Endothelial cell of umbilical vein (primary cell): ENCODE measurements at regions not wholly inside any gene's neighbourhood (a gene's known extent, or its start where the extent isn't known, plus 50 kb on each side); places are given as distances from the start of the nearest gene placed in this dataset.

Experiments
- BruUV-seq: library from RNA; stranded (reverse); fragments of 400-500 nt; replicated peaks from 2 replicates; lab custom pipeline; 2021; lab: Mats Ljungman, UMichigan
- CTCF ChIA-PET: fragments of 300-600, 350-600 bp; sonication (Branson Sonifier 250); formaldehyde crosslinking; loops from one replicate; lab custom pipeline; 2021; ENCODE audit warnings: antibody characterized with exemption, inconsistent platforms; lab: Charles Lee
- POLR2A ChIA-PET: fragments of 300-600, 350-600 bp; sonication (Branson Sonifier 250); formaldehyde crosslinking; loops from one replicate; lab custom pipeline; 2021; ENCODE audit warnings: antibody characterized with exemption, inconsistent platforms; lab: Charles Lee
- DNase-seq: peaks from one replicate; pipeline ENCODE4 v3.0.0-alpha.2; 2011; ENCODE audit warnings: low read depth, low spot score
- FAIRE-seq: peaks from 2 replicates; lab custom pipeline; 2011; peaks lifted over from hg19 to GRCh38; lab: Jason Lieb, UNC
- H2AFZ ChIP-seq: 2 replicates; pipeline ENCODE4 v1.6.0; 2012; ENCODE audit warnings: low read depth, low read length, control low read depth, inconsistent platforms
- H3K27ac ChIP-seq: 2 replicates; pipeline ENCODE4 v1.5.1; 2011; ENCODE audit warnings: low read depth, mild to moderate bottlenecking, control low read depth, low read length, moderate library complexity; ENCODE audit not compliant: insufficient read depth
- H3K27me3 ChIP-seq, 2 experiments: 2 replicates each; pipeline versions ENCODE4 v1.6.0 to v1.6.1; 2011; ENCODE audit warnings: low read length in 2 of 2, mixed read lengths in 1 of 2; ENCODE audit not compliant: control insufficient read depth in 2 of 2, insufficient read depth in 2 of 2
- H3K36me3 ChIP-seq, 2 experiments: 2 replicates in 1 of 2; 3 replicates in 1 of 2; pipeline ENCODE4 v1.5.1; 2011; ENCODE audit warnings: low read length in 2 of 2, mild to moderate bottlenecking in 1 of 2, moderate library complexity in 1 of 2; ENCODE audit not compliant: control insufficient read depth in 2 of 2, insufficient read depth in 2 of 2; ENCODE audit errors: extremely low read depth in 1 of 2
- H3K4me1 ChIP-seq: 3 replicates; pipeline ENCODE4 v1.5.1; 2011; ENCODE audit warnings: mild to moderate bottlenecking, low read length; ENCODE audit not compliant: control insufficient read depth, insufficient read depth; ENCODE audit errors: extremely low read depth
- H3K4me2 ChIP-seq: 2 replicates; pipeline ENCODE4 v1.6.1; 2011; ENCODE audit warnings: low read length, control low read depth, mixed read lengths; ENCODE audit not compliant: insufficient read depth
- H3K4me3 ChIP-seq, 3 experiments: fragments of 200-600 bp in 1 of 3; sonication (generic), shearing (Covaris generic) in 1 of 3; replicated peaks in 1 of 3; 2 replicates each; pipeline ENCODE4 v1.5.1; 2011 to 2016; ENCODE audit warnings: control low read depth in 3 of 3, low read length in 3 of 3, mild to moderate bottlenecking in 2 of 3, inconsistent platforms in 1 of 3, low read depth in 1 of 3, moderate library complexity in 1 of 3; ENCODE audit not compliant: insufficient read depth in 1 of 3
- H3K79me2 ChIP-seq: 2 replicates; pipeline ENCODE4 v1.6.0; 2012; ENCODE audit warnings: low read length, inconsistent platforms; ENCODE audit not compliant: control insufficient read depth, insufficient read depth
- H3K9ac ChIP-seq: replicated peaks from 2 replicates; pipeline ENCODE3; 2011; ENCODE audit warnings: low read length, control low read depth; ENCODE audit not compliant: insufficient read depth; ENCODE audit errors: extremely low read depth
- H3K9me1 ChIP-seq: replicated peaks from 3 replicates; pipeline ENCODE4 v1.6.0; 2011; ENCODE audit warnings: mild to moderate bottlenecking, low read length; ENCODE audit not compliant: control insufficient read depth, insufficient read depth; ENCODE audit errors: extremely low read depth
- H3K9me3 ChIP-seq: replicated peaks from 2 replicates; pipeline ENCODE4 v1.5.1; 2012; ENCODE audit warnings: low read length, inconsistent platforms; ENCODE audit not compliant: control insufficient read depth, insufficient read depth
- H4K20me1 ChIP-seq: replicated peaks from 2 replicates; pipeline ENCODE3; 2011; ENCODE audit warnings: mild to moderate bottlenecking, low read length; ENCODE audit not compliant: control insufficient read depth, insufficient read depth; ENCODE audit errors: extremely low read depth
- EZH2 ChIP-seq: IDR thresholded peaks from 2 replicates; pipeline ENCODE4 v1.6.1; 2012; ENCODE audit warnings: borderline replicate concordance, low read depth, mild to moderate bottlenecking, moderate library complexity, low read length, inconsistent platforms; ENCODE audit not compliant: severe bottlenecking
- FOS ChIP-seq: IDR thresholded peaks from 2 replicates; pipeline ENCODE4 v1.6.1; 2011; ENCODE audit warnings: mild to moderate bottlenecking, low read length, moderate library complexity, borderline replicate concordance; ENCODE audit not compliant: insufficient read depth
- GATA2 ChIP-seq: IDR thresholded peaks from 2 replicates; pipeline ENCODE4 v1.7.0; 2011; ENCODE audit warnings: low read depth, mild to moderate bottlenecking, moderate library complexity, mixed read lengths, low read length; ENCODE audit not compliant: insufficient read length, insufficient read depth
- JUN ChIP-seq: IDR thresholded peaks from 2 replicates; pipeline ENCODE4 v1.6.1; 2011; ENCODE audit warnings: borderline replicate concordance, low read depth; ENCODE audit not compliant: insufficient read length, insufficient read depth
- MYC ChIP-seq: IDR thresholded peaks from one replicate; pipeline ENCODE4 v1.6.1; 2011; ENCODE audit warnings: mild to moderate bottlenecking, low read depth, low read length
- POLR2A ChIP-seq: IDR thresholded peaks from 2 replicates; pipeline ENCODE4 v1.6.1; 2012; ENCODE audit warnings: low read depth, mild to moderate bottlenecking, control low read depth, low read length
- POLR2AphosphoS5 ChIP-seq: IDR thresholded peaks from 2 replicates; pipeline ENCODE4 v1.6.1; 2012; ENCODE audit warnings: low read depth, mild to moderate bottlenecking, control low read depth, low read length, moderate library complexity; ENCODE audit not compliant: insufficient read depth
- dilution Hi-C: fragments of 300-500 bp; cut with MboI; formaldehyde crosslinking; loops from one replicate; pipeline ENCODE4 v1.15.0; 2019; ENCODE audit warnings: low sequenced_read_pairs; ENCODE audit not compliant: extremely low pct_ligation_motif_present
- intact Hi-C: fragments of 100-400 bp; cut with micrococcal nuclease; formaldehyde crosslinking; loops from one replicate; pipeline ENCODE4 v1.10.0; 2022
- TF ChIP-seq, protein P1 (sequence below): IDR thresholded peaks from 2 replicates; pipeline ENCODE4 v1.6.1; 2011; ENCODE audit not compliant: insufficient read depth, insufficient read length
- TF ChIP-seq, protein P2 (sequence below), 2 donors: IDR thresholded peaks; 1 replicate in 1 of 2; 2 replicates in 1 of 2; pipeline ENCODE4 v1.5.1; 2011; ENCODE audit warnings: low read length in 2 of 2, mild to moderate bottlenecking in 2 of 2, moderate library complexity in 2 of 2, control low read depth in 1 of 2, inconsistent platforms in 1 of 2, low read depth in 1 of 2; ENCODE audit not compliant: insufficient read depth in 1 of 2; ENCODE audit errors: extremely low read depth in 1 of 2

DNA sequence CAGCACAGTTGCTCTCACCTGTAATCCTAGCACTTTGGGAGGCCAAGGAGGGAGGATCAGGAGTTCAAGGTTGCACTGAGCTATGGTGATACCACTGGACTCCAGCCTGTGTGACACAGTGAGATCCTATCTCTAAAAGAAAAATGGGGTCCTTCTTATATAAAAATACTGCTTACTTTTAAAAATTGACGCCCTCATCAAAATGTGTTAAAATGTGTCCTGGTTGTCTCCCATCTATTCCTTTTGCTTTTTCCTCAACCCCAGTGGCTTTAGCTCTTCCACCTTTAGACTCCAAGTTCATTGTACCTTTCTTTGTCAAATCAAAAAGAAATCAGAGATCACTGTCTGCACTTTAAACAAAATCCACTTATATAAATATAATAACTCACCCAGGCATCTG lies 60.3 kb upstream of the GPD1L start:
- no peaks in the 10 kb centered on the region for H3K36me3 ChIP-seq
- no peak overlapping the region for H3K4me3 ChIP-seq
- H3K9me1 ChIP-seq, result no peaks in the 10 kb centered on the region
- FAIRE-seq, result no peak
- no peaks in the 10 kb centered on the region for H3K9me3 ChIP-seq
- dilution Hi-C loops, result no loop called here
- no peak overlapping the region for H3K4me2 ChIP-seq
- POLR2A ChIA-PET, result no interaction called here
- no peak for DNase-seq
- no peak overlapping the region for H2AFZ ChIP-seq
- CTCF ChIA-PET, result interaction anchor here (1.2 to 2.6 kb wide), 4 partner anchors 27 to 268 kb away, joined by 3 to 12 read pairs (median 6); no protein-coding TSS in a partner anchor
- no peak overlapping the region for H3K9ac ChIP-seq
- TF ChIP-seq POLR2AphosphoS5, result no peak
- no peak for TF ChIP-seq GATA2
- no peak for TF ChIP-seq MYC
- TF ChIP-seq POLR2A, result no peak
- TF ChIP-seq EZH2, result no peak
- TF ChIP-seq, protein P1, sequence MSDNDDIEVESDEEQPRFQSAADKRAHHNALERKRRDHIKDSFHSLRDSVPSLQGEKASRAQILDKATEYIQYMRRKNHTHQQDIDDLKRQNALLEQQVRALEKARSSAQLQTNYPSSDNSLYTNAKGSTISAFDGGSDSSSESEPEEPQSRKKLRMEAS, result no peak
- no peak for TF ChIP-seq FOS
- TF ChIP-seq JUN, result no peak
- TF ChIP-seq, protein P2, sequence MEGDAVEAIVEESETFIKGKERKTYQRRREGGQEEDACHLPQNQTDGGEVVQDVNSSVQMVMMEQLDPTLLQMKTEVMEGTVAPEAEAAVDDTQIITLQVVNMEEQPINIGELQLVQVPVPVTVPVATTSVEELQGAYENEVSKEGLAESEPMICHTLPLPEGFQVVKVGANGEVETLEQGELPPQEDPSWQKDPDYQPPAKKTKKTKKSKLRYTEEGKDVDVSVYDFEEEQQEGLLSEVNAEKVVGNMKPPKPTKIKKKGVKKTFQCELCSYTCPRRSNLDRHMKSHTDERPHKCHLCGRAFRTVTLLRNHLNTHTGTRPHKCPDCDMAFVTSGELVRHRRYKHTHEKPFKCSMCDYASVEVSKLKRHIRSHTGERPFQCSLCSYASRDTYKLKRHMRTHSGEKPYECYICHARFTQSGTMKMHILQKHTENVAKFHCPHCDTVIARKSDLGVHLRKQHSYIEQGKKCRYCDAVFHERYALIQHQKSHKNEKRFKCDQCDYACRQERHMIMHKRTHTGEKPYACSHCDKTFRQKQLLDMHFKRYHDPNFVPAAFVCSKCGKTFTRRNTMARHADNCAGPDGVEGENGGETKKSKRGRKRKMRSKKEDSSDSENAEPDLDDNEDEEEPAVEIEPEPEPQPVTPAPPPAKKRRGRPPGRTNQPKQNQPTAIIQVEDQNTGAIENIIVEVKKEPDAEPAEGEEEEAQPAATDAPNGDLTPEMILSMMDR (IDR thresholded peaks at IDR 0.05; ENCODE audit: extremely low read depth in 1 of 2, insufficient read depth in 1 of 2, low read depth in 1 of 2, low read length in 2 of 2), result no peak
- intact Hi-C loops, result no loop called here
- no peak overlapping the region for H3K27ac ChIP-seq
- no peaks in the 10 kb centered on the region for H3K27me3 ChIP-seq
- H4K20me1 ChIP-seq, result no peaks in the 10 kb centered on the region
- no TSS peak for BruUV-seq
- no peaks in the 10 kb centered on the region for H3K79me2 ChIP-seq
- peaks cover 7% of the 10 kb centered on the region for H3K4me1 ChIP-seq
